C4-2B (cell line): ENCODE measurements at regions not wholly inside any gene's neighbourhood (a gene's known extent, or its start where the extent isn't known, plus 50 kb on each side); places are given as distances from the start of the nearest gene placed in this dataset.

Source experiments
- H3K27ac ChIP-seq: fragments of 450-650 bp; 2 replicates; pipeline ENCODE4 v1.5.1; 2017
- ZFX ChIP-seq: fragments of 450-650 bp; IDR thresholded peaks from 2 replicates; pipeline ENCODE4 v1.6.1; 2017
- TF ChIP-seq, protein P1 (sequence below): fragments of 450-650 bp; conservative IDR thresholded peaks from 2 replicates; pipeline ENCODE4 v1.5.1; 2017; ENCODE audit warnings: mild to moderate bottlenecking

DNA sequence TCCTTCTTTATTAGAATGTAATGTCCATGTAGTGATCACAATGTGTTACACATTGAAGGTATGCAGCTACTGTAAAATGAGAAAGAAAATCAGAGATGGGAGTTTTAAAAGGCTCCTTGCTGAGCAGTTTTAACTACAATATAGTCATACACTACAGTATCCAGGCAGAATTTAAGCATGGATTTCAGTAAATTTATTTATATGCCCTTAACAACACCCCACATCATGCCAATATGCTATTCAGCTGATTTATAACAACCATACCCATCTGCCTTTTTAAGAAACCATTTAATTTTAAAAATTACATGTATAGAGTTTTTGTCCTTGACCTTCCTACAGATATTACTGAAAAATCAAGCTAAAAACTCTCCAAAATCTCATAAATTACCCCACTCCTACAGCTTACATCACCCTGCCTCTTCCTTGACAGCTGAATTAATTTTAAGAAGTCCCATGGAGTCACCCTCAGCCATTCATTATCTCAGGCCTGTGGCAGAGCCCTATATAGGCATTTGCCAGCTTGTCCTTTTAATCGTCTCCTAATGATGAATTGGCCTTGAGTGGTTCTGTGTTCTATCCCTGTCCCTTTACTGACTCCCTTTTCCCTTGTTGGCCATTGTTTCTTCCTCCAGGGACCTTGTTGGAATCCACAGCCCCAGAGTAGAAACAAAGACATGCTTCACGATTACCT lies 797.6 kb upstream of the ARRDC4 start:
- no peak overlapping the region for H3K27ac ChIP-seq
- TF ChIP-seq ZFX: no peak
- TF ChIP-seq, protein P1, sequence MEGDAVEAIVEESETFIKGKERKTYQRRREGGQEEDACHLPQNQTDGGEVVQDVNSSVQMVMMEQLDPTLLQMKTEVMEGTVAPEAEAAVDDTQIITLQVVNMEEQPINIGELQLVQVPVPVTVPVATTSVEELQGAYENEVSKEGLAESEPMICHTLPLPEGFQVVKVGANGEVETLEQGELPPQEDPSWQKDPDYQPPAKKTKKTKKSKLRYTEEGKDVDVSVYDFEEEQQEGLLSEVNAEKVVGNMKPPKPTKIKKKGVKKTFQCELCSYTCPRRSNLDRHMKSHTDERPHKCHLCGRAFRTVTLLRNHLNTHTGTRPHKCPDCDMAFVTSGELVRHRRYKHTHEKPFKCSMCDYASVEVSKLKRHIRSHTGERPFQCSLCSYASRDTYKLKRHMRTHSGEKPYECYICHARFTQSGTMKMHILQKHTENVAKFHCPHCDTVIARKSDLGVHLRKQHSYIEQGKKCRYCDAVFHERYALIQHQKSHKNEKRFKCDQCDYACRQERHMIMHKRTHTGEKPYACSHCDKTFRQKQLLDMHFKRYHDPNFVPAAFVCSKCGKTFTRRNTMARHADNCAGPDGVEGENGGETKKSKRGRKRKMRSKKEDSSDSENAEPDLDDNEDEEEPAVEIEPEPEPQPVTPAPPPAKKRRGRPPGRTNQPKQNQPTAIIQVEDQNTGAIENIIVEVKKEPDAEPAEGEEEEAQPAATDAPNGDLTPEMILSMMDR: no peak

DNA sequence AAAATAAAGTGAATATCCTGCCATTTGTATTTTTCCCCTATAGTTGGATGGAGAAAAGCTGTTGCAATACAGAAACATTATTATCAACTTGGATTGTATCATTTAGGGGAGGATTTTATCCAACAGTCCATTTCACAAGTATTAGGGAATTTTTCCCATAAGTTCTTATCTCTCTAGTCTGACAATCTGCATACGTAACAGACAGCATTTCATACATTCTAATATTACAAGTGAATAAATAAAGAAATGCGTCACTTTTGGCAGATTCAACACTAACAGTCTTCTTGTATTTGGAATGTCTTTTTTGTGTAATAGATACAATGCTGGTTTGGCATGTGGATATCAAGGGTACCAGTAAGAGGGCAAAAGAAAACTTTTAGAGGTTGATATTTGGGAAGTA lies 795.3 kb upstream of the ARRDC4 start:
- no peak overlapping the region for H3K27ac ChIP-seq
- no peak for TF ChIP-seq ZFX
- TF ChIP-seq, protein P1: no peak

DNA sequence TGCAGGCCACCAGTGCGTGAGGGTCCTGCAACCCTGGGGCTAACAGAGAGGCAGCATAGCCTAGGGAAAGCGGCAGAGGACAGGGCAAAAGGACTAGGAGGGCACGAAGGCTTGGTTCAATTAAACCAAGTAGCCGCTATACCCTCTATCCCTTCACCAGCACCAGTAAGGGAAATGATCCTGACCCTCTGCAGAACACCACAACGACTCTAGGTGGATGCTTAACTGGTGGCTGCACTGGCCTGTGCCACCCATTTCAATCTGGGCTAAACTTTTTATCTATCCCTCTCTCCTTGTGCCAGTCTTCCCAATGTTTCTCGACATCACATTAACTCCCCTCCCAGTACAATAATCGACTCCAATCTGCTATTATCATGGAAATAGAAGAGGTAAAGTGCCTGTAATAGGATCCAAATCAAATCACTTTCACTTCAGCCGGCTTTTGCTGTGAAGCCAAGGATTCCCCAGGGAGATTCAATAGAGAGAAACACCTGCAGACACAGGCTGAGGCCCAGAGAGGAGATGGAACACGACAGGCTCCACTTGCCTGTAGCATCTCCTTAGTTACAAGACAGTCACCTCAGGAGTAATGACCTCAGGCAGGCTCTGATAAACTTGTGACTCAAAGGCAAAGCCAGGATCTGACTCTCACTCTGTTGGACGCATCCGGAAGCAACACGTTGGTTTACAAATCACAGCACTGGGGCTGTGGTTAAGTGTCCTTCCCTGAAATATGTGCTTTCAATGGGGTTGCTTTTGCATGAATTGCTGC lies 791.6 kb upstream of the ARRDC4 start:
- TF ChIP-seq ZFX: no peak

DNA sequence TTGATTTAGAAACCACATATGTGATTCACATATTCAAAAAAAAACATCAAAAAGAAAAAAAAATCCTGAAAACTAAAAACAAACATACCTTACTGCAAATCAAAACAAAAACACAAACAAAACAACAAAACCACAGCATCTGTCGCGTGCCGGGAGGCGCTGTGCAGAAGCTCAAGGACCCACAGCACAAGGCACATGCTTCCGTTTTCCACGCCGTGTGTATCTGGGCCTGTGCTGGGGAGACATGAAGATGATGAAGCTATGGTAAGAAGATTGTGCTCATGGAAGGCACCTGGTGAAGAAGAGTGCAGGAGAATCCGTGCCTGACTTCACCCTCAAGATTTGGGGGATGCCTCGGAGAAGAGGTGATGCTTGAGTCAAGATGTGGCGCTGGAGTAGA lies 788.9 kb upstream of the ARRDC4 start:
- no peak for TF ChIP-seq ZFX
- TF ChIP-seq, protein P1: no peak

More for the DNA sequence above, 791.6 kb upstream of the ARRDC4 start:
- no peak overlapping the region for H3K27ac ChIP-seq

DNA sequence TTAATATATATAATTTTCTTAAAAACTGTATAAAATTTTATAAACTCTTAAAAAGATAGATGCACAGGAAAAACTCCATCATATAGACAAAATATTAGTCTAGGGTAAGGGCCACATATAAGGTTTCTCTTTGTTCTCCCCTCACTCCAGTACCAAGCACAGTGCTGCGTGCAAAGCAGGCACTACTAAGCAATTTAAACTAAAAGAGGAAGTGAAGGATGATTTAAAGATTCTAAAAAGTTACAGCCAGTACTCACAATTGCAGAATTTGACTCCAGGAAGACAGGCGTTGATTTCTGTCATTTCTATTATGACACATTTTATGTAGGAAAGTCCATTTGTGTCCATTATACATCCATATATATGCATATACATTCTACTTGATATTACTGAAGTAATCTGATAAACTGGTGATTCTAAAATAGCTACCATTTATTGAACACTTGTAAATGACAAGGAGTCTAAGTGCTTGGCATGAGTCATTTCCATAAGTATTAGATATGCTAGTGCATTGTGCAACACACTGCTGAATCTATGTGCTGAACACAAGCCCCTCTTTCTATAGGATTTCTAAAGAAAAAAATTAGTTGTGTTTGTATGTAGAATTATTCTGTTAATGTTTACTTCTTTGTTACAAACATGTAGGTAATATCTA lies 785.5 kb upstream of the ARRDC4 start:
- no peak for TF ChIP-seq ZFX
- TF ChIP-seq, protein P1: no peak
- H3K27ac ChIP-seq: no peak overlapping the region

More for the DNA sequence above, 788.9 kb upstream of the ARRDC4 start:
- H3K27ac ChIP-seq: no peak overlapping the region

DNA sequence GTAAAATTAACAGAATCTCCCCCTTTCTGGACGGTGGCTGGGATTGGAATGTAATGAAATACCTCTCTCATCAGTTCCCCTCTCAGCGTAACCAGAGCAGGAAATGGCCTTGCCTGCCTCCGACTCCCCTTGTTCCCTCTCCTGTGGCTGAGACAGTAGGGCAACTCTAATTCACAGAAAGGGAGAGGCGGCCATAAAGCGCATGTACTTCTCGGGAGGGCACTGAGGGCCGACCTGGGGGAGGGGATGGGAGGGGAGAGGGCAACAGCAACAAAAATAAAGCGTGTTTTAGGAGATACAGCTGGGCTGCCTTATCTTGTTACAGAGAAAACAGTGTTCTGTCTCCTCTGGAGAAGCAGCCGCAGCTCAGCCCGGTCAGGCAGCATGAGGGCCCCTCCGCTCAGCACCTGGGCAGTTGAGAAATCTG lies 783.3 kb upstream of the ARRDC4 start:
- TF ChIP-seq ZFX: no peak
- TF ChIP-seq, protein P1: no peak
- no peak overlapping the region for H3K27ac ChIP-seq

DNA sequence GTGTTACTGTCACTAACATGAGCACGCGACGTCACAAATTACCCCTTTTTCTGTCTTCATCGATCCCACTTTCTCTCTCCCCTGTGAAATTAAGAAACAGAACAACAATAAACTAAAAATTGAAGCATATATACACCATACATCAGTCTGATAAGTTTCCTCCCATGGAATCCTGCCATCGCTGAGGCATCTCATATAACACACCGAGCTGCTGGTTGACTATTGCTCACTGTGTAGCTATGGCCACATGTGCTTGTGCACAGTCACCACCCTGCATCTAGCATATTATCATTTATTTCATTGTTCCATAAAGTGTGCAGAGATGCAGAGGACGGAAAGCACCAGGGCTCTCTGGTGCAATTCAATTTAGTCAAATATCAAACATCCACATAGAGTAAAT lies 777.9 kb upstream of the ARRDC4 start:
- H3K27ac ChIP-seq: no peak overlapping the region

More for the DNA sequence above, 777.9 kb upstream of the ARRDC4 start:
- TF ChIP-seq, protein P1: no peak
- no peak for TF ChIP-seq ZFX
